Kidney epithelial cell (primary cell): ENCODE measurements at regions not wholly inside any gene's neighbourhood (a gene's known extent, or its start where the extent isn't known, plus 50 kb on each side); places are given as distances from the start of the nearest gene placed in this dataset.
"Not testable (repeated sequence)": the region's sequence is repeated elsewhere in the genome, so short reads cannot be mapped to it uniquely, and the experiment has no call there.

Experiments used
- DNase-seq: peaks from one replicate; pipeline ENCODE4 v3.0.0-alpha.2; 2010; ENCODE audit warnings: low read depth
- H3K27me3 ChIP-seq: 2 replicates; pipeline ENCODE4 v1.6.0; 2011; ENCODE audit warnings: low read length; ENCODE audit not compliant: control insufficient read depth, insufficient read depth
- H3K36me3 ChIP-seq: 2 replicates; pipeline ENCODE4 v1.5.1; 2011; ENCODE audit warnings: low read length; ENCODE audit not compliant: control insufficient read depth, insufficient read depth
- H3K4me3 ChIP-seq: 2 replicates; pipeline ENCODE4 v1.5.1; 2011; ENCODE audit warnings: low read depth, mild to moderate bottlenecking, control low read depth, low read length
- TF ChIP-seq, protein P1 (sequence below): IDR thresholded peaks from 2 replicates; pipeline ENCODE4 v1.5.1; 2011; ENCODE audit warnings: mild to moderate bottlenecking, moderate library complexity, low read length, control low read depth, inconsistent platforms; ENCODE audit not compliant: insufficient read depth, poor library complexity, severe bottlenecking

DNA sequence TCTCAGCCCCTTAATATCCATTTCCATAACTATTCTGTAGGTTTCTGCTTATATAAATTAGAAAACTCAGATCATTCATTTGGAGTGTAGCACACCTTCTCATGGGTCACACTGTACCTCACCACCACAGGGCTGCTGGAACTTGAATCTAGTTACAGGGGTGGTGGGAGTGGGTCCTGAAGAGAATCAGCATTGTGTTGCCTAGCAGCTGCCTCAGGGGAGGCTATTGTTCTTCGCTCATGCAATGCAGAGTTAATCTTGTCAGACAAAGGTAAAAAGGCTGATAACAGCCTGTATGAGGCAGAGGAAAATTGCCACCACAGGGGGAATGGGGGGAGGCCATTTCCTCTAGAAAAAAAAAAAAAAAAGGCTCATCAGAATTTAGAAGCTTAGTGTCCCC is 496.0 kb upstream of the ADGRB3 start:
- no peaks in the 10 kb centered on the region for H3K36me3 ChIP-seq
- DNase-seq: no peak
- no peak overlapping the region for H3K4me3 ChIP-seq
- no peaks in the 10 kb centered on the region for H3K27me3 ChIP-seq
- TF ChIP-seq, protein P1, sequence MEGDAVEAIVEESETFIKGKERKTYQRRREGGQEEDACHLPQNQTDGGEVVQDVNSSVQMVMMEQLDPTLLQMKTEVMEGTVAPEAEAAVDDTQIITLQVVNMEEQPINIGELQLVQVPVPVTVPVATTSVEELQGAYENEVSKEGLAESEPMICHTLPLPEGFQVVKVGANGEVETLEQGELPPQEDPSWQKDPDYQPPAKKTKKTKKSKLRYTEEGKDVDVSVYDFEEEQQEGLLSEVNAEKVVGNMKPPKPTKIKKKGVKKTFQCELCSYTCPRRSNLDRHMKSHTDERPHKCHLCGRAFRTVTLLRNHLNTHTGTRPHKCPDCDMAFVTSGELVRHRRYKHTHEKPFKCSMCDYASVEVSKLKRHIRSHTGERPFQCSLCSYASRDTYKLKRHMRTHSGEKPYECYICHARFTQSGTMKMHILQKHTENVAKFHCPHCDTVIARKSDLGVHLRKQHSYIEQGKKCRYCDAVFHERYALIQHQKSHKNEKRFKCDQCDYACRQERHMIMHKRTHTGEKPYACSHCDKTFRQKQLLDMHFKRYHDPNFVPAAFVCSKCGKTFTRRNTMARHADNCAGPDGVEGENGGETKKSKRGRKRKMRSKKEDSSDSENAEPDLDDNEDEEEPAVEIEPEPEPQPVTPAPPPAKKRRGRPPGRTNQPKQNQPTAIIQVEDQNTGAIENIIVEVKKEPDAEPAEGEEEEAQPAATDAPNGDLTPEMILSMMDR: no peak

DNA sequence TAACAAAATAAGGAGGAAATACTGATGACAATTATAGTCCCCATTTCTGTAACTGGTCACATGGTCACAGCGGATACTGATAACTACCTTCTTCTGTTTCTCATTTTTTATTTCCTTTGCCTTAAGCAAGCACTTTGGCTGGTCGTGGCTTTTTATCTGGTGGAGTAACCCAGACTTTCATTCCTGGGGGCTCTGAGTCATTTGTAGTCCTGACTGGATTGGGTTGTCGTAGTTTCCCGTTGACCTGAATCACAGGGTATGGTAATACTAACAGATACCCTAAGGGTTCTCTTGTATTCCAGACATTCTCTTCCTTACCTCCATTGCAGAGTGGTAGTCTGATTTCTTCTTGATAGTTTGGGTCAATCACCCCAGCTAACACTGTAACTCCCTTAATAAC is 500.3 kb upstream of the ADGRB3 start:
- DNase-seq: no peak
- Histone ChIP-seq H3K4me3 (no peak overlapping the region), H3K36me3 (no peaks in the 10 kb centered on the region), H3K27me3 (no peaks in the 10 kb centered on the region)
- TF ChIP-seq, protein P1: no peak

DNA sequence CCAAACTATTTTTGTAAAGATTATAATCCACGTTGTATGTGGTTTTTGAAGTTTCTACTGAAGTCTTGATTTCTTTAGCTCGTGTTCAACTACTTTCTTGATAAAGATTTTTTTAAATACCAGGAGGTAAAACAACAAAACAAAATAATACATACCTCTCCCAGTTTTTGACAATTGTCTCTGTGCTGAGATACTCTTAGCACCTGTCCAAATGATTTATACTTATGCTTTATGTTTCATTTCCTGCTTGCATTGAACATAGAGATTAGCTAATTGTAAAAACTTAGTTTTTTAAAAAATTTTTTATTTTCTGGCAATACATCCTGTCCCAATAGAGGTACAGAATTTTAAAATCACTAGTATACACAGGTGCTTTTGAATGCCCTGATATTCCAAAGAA is 506.9 kb upstream of the ADGRB3 start:
- no peaks in the 10 kb centered on the region for H3K36me3 ChIP-seq
- no peaks in the 10 kb centered on the region for H3K27me3 ChIP-seq
- H3K4me3 ChIP-seq: no peak overlapping the region
- no peak for DNase-seq
- TF ChIP-seq, protein P1: no peak

DNA sequence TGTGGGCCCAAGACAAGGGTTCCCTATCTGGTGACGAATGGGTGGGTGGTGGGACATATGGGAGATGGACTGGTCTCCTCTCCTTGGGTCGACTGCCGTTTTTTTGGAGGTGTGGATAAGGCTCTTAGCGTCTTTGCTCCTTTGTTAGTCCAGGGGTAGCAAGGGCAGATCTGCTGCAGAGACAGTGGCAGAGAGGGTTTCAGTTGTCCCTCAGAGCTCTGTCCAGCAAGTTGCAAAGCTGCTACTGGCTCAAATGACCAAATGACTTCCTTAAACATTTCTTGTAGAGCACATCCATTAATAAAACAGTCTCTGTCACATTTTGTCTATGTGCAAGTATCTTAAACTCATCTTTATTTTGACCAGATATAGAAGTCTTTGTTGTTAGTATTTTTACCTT is 508.0 kb upstream of the ADGRB3 start:
- no peaks in the 10 kb centered on the region for H3K36me3 ChIP-seq
- H3K27me3 ChIP-seq: no peaks in the 10 kb centered on the region
- TF ChIP-seq, protein P1: no peak

DNA sequence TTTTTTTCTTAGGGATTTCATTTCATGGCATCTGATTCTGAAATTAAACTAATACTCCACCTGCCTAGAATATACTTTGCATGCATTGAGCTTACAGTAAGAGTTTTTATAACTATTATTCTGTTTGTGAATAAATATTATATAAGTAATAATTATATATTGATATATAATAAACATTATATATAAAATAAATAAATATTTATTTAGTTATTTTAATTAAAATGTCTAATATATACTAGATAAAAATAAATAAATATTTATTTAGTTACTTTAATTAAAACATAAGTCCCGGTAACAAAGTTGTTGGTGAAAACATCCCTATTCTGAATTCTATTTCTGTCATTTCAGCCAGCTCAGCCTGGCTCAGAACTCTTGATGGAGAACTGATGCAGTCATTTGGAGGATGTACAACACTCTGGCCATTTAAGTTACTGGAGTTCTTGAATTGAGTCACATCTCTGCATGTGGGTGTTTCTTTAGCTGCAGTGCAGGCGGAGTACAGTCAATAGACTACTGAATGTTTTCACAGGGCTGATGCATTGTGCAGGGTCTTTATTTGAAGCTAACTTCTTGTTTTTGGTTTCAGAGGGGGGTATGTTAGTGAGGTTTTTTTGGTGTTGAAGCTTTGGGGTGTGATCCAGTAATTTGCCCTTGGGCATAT is 508.9 kb upstream of the ADGRB3 start:
- H3K4me3 ChIP-seq: no peak overlapping the region
- no peaks in the 10 kb centered on the region for H3K36me3 ChIP-seq
- TF ChIP-seq, protein P1: no peak
- no peaks in the 10 kb centered on the region for H3K27me3 ChIP-seq
- DNase-seq: no peak

More for the DNA sequence above, 508.0 kb upstream of the ADGRB3 start:
- no peak overlapping the region for H3K4me3 ChIP-seq
- DNase-seq: no peak

DNA sequence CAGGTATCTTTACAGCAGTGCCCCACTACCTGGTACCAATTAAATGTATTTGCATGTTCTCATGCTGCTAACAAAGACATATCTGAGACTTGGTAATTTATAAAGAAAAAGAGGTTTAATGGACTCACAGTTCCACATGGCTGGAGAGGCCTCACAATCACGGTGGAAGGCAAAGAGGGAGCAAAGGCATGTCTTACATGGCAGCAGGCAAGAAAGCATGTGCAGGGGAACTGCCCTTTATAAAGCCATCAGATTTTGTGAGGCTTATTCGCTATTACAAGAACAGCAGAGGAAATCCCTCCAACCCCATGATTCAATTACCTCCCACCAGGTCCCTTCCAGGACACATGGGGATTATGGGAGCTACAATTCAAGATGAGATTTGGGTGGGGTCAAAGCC is 512.1 kb upstream of the ADGRB3 start:
- DNase-seq, H3K27me3 ChIP-seq: not testable (repeated sequence)

More for the DNA sequence above, 512.1 kb upstream of the ADGRB3 start:
- H3K4me3 ChIP-seq, H3K36me3 ChIP-seq: not testable (repeated sequence)
